Glomerular visceral epithelial cell (primary cell): ENCODE measurements at regions not wholly inside any gene's neighbourhood (a gene's known extent, or its start where the extent isn't known, plus 50 kb on each side); places are given as distances from the start of the nearest gene placed in this dataset.
"Not testable (repeated sequence)": the region's sequence is repeated elsewhere in the genome, so short reads cannot be mapped to it uniquely, and the experiment has no call there.

ENCODE experiments used
- DNase-seq: peaks from one replicate; pipeline ENCODE4 v3.0.0-alpha.2; 2016; ENCODE audit errors: extremely low spot score

- not testable (repeated sequence) for DNase-seq
Observed at GRCh38 chr7:150046290-150047194, 172.8 kb downstream of the ATP6V0E2 start.

- not testable (repeated sequence) for DNase-seq
Observed at GRCh38 chr7:150047329-150047728, 173.6 kb downstream of the ATP6V0E2 start.

DNA sequence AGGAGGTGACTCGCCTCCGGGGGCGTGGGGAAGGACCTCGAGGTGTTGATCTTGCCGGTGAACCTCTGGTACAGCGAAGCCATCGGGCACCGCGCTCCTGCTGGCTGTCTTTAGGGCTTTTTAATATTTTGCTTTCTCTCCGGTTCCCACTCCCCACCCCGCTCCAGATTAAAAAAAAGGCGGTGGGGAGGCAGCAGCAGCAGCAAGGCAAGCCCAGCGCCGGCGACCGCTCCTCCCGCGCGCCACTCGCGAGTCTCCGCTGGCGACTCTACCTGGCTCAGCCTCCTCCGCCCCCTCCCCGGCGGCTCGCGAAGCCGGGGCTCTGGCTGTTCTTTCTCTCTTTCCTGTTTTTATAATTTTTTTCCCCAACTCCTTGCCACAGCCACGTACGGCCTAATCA, 174.0 kb downstream of the ATP6V0E2 start:
- peak; percentile 2 for DNase-seq

- not testable (repeated sequence) for DNase-seq
Observed at GRCh38 chr7:150048244-150049011, 174.7 kb downstream of the ATP6V0E2 start.

- DNase-seq = not testable (repeated sequence)
Observed at GRCh38 chr7:150049012-150049655, 175.4 kb downstream of the ATP6V0E2 start.

DNA sequence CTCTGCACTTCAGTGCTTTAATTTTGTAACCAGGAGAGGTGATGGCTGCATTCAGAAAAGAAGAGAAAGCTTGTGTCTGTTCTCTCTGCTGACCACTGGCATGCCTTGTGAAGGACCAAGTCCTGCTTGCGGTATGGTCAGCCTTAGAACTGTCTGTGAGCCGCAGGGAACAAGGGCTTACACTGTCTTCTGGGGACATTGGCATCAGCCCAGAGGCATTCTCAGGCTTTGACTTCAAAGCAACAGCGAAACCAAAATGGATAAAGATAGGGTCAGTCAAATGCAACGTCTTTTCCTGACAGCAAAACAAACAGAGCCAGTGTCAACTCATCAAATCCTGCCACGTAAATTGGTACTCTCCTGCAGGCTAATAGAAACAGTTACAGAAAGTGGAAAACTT, 179.6 kb downstream of the ATP6V0E2 start:
- not testable (repeated sequence) for DNase-seq

GRCh38 chr7:150054242-150054641, 180.5 kb downstream of the ATP6V0E2 start:
- not testable (repeated sequence) for DNase-seq

GRCh38 chr7:150060259-150061221, 186.8 kb downstream of the ATP6V0E2 start:
- DNase-seq = not testable (repeated sequence)

- DNase-seq = not testable (repeated sequence)
Observed at GRCh38 chr7:150063195-150063594, 189.4 kb downstream of the ATP6V0E2 start.

GRCh38 chr7:150069555-150070313, 196.0 kb downstream of the ATP6V0E2 start:
- not testable (repeated sequence) for DNase-seq

GRCh38 chr7:150077543-150077942, 203.8 kb downstream of the ATP6V0E2 start:
- DNase-seq = not testable (repeated sequence)

- not testable (repeated sequence) for DNase-seq
Observed at GRCh38 chr7:150081865-150082264, 208.1 kb downstream of the ATP6V0E2 start.

DNA sequence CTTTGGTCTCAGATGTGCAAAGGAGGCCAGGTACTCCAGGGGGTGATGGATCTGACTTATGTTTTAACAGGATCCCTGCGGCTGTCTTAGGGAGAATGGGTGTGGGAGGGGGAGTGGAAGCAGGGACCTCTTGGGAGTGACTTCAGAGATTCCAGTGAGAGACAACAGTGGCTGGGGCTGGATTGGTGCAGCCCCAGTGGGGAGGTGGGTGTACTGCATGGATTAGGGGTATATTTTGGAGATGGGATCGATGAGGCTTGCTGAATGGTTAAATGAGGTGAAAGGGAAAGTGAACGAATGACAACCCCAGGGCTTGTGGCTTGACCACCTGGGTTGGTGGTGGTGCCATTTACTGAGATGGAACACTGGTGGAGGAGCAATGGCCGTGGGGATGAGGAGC, 211.0 kb downstream of the ATP6V0E2 start:
- not testable (repeated sequence) for DNase-seq

- not testable (repeated sequence) for DNase-seq
Observed at GRCh38 chr7:150087478-150087877, 213.7 kb downstream of the ATP6V0E2 start.

GRCh38 chr7:150089139-150089538, 215.4 kb downstream of the ATP6V0E2 start:
- not testable (repeated sequence) for DNase-seq

DNA sequence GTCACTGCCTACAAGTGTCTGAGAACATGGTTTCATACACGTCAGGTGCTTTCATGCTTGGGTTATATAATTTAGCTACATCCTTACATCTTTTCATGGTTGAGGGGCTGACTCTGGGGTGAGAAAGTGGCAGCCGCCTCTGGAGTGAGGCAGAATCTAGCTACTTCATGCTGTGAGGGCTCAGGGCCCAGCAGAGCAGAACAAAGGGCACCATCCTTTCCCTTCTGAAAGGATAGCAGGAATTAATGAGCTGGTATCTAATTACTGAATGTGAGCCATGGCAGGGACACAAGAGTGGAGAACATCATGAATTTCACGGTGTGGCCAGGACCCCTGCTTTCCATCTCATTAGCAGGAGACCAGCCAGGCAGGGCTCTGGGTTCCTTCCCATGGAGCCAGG, 217.0 kb downstream of the ATP6V0E2 start:
- not testable (repeated sequence) for DNase-seq

- DNase-seq = not testable (repeated sequence)
Observed at GRCh38 chr7:150093897-150094296, 220.1 kb downstream of the ATP6V0E2 start.

- not testable (repeated sequence) for DNase-seq
Observed at GRCh38 chr7:150096213-150096994, 222.6 kb downstream of the ATP6V0E2 start.

GRCh38 chr7:150098592-150098991, 224.6 kb upstream of the LRRC61 start:
- not testable (repeated sequence) for DNase-seq
